Esophagus squamous epithelium (tissue), 5 donors: ENCODE measurements at regions not wholly inside any gene's neighbourhood (a gene's known extent, or its start where the extent isn't known, plus 50 kb on each side); places are given as distances from the start of the nearest gene placed in this dataset.
"Not testable (repeated sequence)": the region's sequence is repeated elsewhere in the genome, so short reads cannot be mapped to it uniquely, and the experiment has no call there.

ENCODE experiments used
- DNase-seq: peaks from one replicate; lab custom pipeline; 2025; lab: John Stamatoyannopoulos, UW
- H3K27ac ChIP-seq, 4 donors: fragments of 200-600 bp; sonication (generic); one replicate each; pipeline ENCODE4 v1.5.1; 2016 to 2019; ENCODE audit warnings: mild to moderate bottlenecking in 1 of 4
- H3K27me3 ChIP-seq, 4 donors: fragments of 200-600 bp; sonication (generic); 1 replicate in 3 of 4; 2 replicates in 1 of 4; pipeline versions ENCODE4 v1.5.1 to v1.6.0; 2017 to 2021; ENCODE audit warnings: antibody characterized with exemption in 1 of 4
- H3K36me3 ChIP-seq, 3 donors: fragments of 200-600 bp; sonication (generic); one replicate each; pipeline ENCODE4 v1.5.1; 2016 to 2019
- H3K4me1 ChIP-seq, 3 donors: fragments of 200-600 bp; sonication (generic); one replicate each; pipeline ENCODE4 v1.5.1; 2017 to 2019
- H3K4me3 ChIP-seq, 4 donors: fragments of 200-600 bp; sonication (generic); 1 replicate in 3 of 4; 2 replicates in 1 of 4; pipeline ENCODE4 v1.5.1; 2016 to 2019; ENCODE audit warnings: mild to moderate bottlenecking in 2 of 4, moderate library complexity in 1 of 4
- H3K9me3 ChIP-seq, 3 donors: fragments of 200-600 bp; sonication (generic); one replicate each; pipeline ENCODE4 v1.5.1; 2016 to 2019
- POLR2A ChIP-seq, 4 donors: fragments of 450-650 bp; IDR thresholded peaks; one replicate each; pipeline ENCODE4 v1.6.1; 2017; ENCODE audit warnings: antibody characterized with exemption in 4 of 4, mild to moderate bottlenecking in 4 of 4, moderate library complexity in 3 of 4
- WGBS, 2 donors: methylation state at CpG; one replicate each; pipeline ENCODE4 v1.1.5; 2018; 5-methylcytosine and 5-hydroxymethylcytosine counted together
- intact Hi-C: fragments of 100-400 bp; cut with DNase I; formaldehyde crosslinking; loops from one replicate; pipeline ENCODE4 v1.15.0; 2022
- TF ChIP-seq, protein P1 (sequence below), 6 experiments: fragments of 450-650 bp in 4 of 6; fragments of 200-600 bp in 2 of 6; sonication (generic) in 2 of 6; IDR thresholded peaks; one replicate each; pipeline ENCODE4 v1.5.1; 2016 to 2019; ENCODE audit warnings: antibody characterized with exemption in 6 of 6, mild to moderate bottlenecking in 4 of 6, moderate library complexity in 4 of 6
- donor health status: DM: yes; HTN: yes; CAD: no.

DNA sequence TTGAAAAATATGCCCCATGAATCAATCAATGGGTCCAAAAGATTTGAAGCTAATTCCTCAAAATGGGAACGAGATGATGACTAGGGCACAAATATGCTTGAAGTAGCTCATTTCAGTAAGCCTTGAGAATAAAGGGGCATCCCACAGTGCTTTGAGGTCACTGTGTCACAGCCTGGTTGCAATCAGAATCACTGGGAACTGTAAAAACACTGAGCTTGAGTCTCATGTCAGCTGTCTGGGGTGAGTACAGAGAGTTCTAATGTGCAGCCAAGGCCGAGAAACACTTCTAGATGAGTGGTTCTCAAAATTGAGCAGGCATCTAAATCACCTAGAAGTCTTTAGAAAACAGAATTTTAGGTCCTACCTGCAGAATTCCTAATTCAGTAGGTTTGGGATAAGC is 120.5 kb upstream of the EGFL6 start:
- Histone ChIP-seq H3K36me3 (no peaks in the 10 kb centered on the region), H3K4me1 (no peaks in the 10 kb centered on the region), H3K27me3 (no peaks in the 10 kb centered on the region), H3K9me3 (no peaks in the 10 kb centered on the region), H3K27ac (no peak overlapping the region), H3K4me3 (no peak overlapping the region)
- TF ChIP-seq, protein P1, sequence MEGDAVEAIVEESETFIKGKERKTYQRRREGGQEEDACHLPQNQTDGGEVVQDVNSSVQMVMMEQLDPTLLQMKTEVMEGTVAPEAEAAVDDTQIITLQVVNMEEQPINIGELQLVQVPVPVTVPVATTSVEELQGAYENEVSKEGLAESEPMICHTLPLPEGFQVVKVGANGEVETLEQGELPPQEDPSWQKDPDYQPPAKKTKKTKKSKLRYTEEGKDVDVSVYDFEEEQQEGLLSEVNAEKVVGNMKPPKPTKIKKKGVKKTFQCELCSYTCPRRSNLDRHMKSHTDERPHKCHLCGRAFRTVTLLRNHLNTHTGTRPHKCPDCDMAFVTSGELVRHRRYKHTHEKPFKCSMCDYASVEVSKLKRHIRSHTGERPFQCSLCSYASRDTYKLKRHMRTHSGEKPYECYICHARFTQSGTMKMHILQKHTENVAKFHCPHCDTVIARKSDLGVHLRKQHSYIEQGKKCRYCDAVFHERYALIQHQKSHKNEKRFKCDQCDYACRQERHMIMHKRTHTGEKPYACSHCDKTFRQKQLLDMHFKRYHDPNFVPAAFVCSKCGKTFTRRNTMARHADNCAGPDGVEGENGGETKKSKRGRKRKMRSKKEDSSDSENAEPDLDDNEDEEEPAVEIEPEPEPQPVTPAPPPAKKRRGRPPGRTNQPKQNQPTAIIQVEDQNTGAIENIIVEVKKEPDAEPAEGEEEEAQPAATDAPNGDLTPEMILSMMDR (IDR thresholded peaks at IDR 0.05) = no peak
- TF ChIP-seq POLR2A (IDR thresholded peaks at IDR 0.05) = no peak
- WGBS, 2 donors = 66 to 94% methylated on average over 2 of the region's 2 CpGs
- intact Hi-C loops = no loop called here
- no peak for DNase-seq

GRCh38 chrX:13441608-13442007 is 121.8 kb upstream of the ATXN3L start:
- 76 to 92% methylated on average over 5 of the region's 5 CpGs for WGBS, 2 donors
- H3K27ac ChIP-seq, H3K27me3 ChIP-seq, intact Hi-C loops, H3K4me1 ChIP-seq, H3K9me3 ChIP-seq, H3K4me3 ChIP-seq, H3K36me3 ChIP-seq, DNase-seq: not testable (repeated sequence)

- Histone ChIP-seq H3K4me1 (no peaks in the 10 kb centered on the region), H3K27me3 (no peaks in the 10 kb centered on the region), H3K27ac (no peak overlapping the region), H3K4me3 (no peak overlapping the region), H3K9me3 (no peaks in the 10 kb centered on the region), H3K36me3 (no peaks in the 10 kb centered on the region)
- intact Hi-C loops = no loop called here
- TF ChIP-seq, protein P1 (IDR thresholded peaks at IDR 0.05) = no peak
- TF ChIP-seq POLR2A (IDR thresholded peaks at IDR 0.05) = no peak
- 65 to 80% methylated on average over 2 of the region's 2 CpGs for WGBS, 2 donors
- no peak for DNase-seq
Observed at GRCh38 chrX:13440176-13440575, 120.3 kb upstream of the ATXN3L start.

DNA sequence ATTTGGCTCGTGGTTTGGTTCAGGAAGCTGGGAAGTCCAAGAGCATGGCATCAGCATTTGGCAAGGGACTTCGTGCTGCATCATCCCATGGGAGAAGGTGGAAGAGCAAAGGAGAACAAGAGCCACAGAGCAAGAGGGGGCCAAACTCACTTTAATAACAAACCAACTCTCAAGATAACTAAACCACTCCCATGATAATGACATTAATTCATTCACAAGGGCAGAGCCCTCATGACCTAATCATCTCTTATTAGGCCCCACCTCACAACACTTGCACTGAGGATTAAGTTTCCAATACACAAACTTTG is 113.4 kb upstream of the ATXN3L start:
- no peak overlapping the region for H3K4me3 ChIP-seq
- 20 to 39% methylated on average over 2 of the region's 2 CpGs for WGBS, 2 donors
- DNase-seq = no peak
- H3K36me3 ChIP-seq = no peaks in the 10 kb centered on the region
- H3K27me3 ChIP-seq = no peaks in the 10 kb centered on the region
- no peaks in the 10 kb centered on the region for H3K9me3 ChIP-seq
- H3K27ac ChIP-seq = peak overlapping the region in 2 of 4 donors; percentile 18 to 67
- H3K4me1 ChIP-seq = peaks cover 0 to 17% (median 5%) of the 10 kb centered on the region in 3 donors
- TF ChIP-seq, protein P1 (IDR thresholded peaks at IDR 0.05) = no peak
- no peak for TF ChIP-seq POLR2A (IDR thresholded peaks at IDR 0.05)
- intact Hi-C loops = no loop called here

- no peak for DNase-seq
- peaks cover 0 to 23% (median 7%) of the 10 kb centered on the region in 3 donors for H3K4me1 ChIP-seq
- TF ChIP-seq POLR2A (IDR thresholded peaks at IDR 0.05) = no peak
- TF ChIP-seq, protein P1 (IDR thresholded peaks at IDR 0.05) = no peak
- peak overlapping the region in 3 of 4 donors; percentile 35 to 67 (median 45) for H3K27ac ChIP-seq
- H3K4me3 ChIP-seq = no peak overlapping the region
- intact Hi-C loops = no loop called here
- no peaks in the 10 kb centered on the region for H3K27me3 ChIP-seq
- 65 to 73% methylated on average over 4 of the region's 4 CpGs for WGBS, 2 donors
- H3K9me3 ChIP-seq = no peaks in the 10 kb centered on the region
- no peaks in the 10 kb centered on the region for H3K36me3 ChIP-seq
Observed at GRCh38 chrX:13432414-13433297, 112.8 kb upstream of the ATXN3L start.
